GM19395 (cell line): ENCODE measurements at regions not wholly inside any gene's neighbourhood (a gene's known extent, or its start where the extent isn't known, plus 50 kb on each side); places are given as distances from the start of the nearest gene placed in this dataset.
"Not testable (repeated sequence)": the region's sequence is repeated elsewhere in the genome, so short reads cannot be mapped to it uniquely, and the experiment has no call there.

ENCODE experiments used
- ATAC-seq: cut with Tn5 transposase; IDR thresholded peaks from one replicate; pipeline ENCODE4 v1.9.1; 2021; ENCODE audit warnings: mild to moderate bottlenecking, moderate library complexity; ENCODE audit not compliant: unreplicated experiment

DNA sequence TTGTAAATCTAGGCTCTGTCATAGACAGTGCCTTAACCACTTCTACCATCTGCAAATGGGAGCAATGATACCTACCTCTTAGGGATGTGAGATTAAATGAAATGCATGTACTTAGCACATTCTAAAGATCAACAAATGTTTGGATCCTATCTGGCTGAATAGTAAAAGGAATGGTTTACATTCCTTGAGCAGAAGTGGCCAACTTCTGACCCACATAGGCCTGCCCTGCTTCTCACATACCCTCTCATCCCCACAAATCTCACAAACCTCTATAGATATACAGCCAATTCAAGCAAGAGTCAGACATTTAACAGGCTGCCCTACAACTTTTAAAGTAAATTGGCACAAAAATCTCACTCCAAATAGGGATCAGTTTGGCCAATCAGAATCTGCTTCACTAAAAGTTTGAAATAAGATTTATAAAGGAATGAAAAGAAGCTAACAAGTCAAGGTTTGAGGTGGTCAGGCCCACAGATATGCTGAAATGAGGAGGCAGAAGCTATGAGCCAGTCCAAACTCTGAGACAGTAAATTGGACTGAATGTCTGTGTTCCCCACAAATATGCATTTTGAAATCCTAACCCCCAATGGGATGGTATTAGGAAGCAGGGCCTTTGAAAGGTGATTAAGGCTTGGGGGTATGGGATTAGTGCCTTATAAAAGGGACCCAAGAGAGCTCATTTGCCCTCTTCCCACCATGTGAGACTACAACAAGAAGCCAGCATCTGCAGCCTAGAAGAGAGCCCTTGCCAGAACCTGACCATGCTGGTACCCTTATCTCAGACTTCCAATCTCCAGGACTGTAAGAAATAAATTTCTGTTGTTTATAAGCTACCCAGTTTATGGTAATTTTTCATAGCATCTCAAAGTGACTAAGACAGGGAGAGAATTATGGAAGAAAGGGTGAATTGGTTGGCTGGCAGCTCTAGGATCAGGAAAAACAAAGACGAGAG lies 227.8 kb upstream of the RBMS1 start:
- ATAC-seq, result no peak

DNA sequence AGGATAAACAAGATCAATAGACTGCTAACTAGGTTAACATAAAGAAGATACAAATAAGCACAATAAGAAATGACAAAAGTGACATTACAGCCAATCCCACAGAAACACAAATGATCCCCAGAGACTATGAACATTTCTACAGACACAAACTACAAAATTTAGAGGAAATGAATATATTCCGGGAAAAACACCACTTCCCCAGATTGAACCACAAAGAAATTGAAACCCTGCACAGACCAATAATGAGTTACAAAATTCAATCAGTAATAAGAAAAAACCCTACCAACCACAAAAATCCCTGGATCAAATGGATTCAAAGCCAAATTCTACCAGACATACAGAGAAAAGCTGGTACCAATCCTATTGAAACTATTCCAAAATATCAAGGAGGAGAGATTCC lies 232.4 kb upstream of the RBMS1 start:
- no peak for ATAC-seq

DNA sequence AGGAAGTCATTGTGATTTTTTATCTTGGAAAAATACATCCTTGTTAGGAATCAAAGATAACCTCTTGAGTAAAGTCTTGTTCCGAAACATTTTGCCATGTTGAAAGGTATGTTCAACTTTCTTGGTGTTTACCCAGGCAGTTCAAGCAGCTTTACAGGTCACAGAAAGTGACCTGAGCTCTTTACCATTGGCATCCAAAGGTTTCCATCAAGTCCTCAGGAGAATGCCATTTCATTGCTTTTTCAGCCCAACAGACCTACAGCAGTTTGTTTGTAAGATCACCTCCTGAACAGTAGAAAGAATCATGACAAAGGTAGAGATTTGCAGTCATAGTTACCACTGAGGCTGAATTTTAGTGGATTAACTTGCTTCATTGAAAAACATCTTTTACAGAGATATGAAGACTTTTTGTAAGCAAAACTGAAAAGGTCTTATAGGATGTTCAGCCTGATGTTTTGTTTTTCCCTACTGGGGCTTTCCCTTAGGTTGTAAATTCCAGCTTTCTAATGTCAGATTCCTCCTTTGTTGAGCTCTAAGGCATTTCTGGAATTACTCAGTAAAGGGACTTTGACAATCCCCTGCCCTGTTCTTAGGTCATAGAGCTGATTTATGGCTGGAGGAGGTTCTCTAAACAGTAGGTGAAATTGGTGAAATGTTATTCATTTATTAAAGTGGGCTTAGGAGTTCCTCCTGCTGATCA lies 236.8 kb upstream of the RBMS1 start:
- ATAC-seq, result no peak

GRCh38 chr2:160731415-160731814 lies 237.8 kb upstream of the RBMS1 start:
- ATAC-seq, result no peak

GRCh38 chr2:160731856-160732255 lies 238.2 kb upstream of the RBMS1 start:
- ATAC-seq, result no peak

DNA sequence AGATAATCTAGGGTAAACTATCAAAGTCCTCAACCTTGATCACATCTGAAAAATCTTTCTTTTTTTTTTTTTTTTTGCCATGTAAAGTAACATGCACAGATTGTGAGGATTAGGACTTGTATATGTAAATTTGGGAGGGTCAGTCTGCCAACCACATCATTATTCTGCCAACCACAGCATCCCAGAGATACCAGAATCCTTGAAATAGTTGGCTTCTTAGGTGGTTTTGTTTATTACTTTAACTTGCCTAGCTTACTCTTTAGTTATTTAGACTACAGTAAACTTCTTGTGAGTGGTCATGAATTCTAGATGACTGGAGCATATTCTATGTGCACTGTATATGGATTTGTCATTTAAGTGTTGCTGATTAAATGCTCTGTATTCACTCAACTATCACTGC lies 242.1 kb upstream of the RBMS1 start:
- no peak for ATAC-seq

- no peak for ATAC-seq
These were observed 242.8 kb upstream of the RBMS1 start for GRCh38 chr2:160736148-160737028.

GRCh38 chr2:160737247-160737646 lies 243.6 kb upstream of the RBMS1 start:
- no peak for ATAC-seq

- no peak for ATAC-seq
These were observed 247.7 kb upstream of the RBMS1 start for GRCh38 chr2:160741271-160741670.

- ATAC-seq, result no peak
These were observed 248.2 kb upstream of the RBMS1 start for GRCh38 chr2:160741815-160742214.

GRCh38 chr2:160742667-160743066 lies 249.1 kb upstream of the RBMS1 start:
- ATAC-seq, result no peak

DNA sequence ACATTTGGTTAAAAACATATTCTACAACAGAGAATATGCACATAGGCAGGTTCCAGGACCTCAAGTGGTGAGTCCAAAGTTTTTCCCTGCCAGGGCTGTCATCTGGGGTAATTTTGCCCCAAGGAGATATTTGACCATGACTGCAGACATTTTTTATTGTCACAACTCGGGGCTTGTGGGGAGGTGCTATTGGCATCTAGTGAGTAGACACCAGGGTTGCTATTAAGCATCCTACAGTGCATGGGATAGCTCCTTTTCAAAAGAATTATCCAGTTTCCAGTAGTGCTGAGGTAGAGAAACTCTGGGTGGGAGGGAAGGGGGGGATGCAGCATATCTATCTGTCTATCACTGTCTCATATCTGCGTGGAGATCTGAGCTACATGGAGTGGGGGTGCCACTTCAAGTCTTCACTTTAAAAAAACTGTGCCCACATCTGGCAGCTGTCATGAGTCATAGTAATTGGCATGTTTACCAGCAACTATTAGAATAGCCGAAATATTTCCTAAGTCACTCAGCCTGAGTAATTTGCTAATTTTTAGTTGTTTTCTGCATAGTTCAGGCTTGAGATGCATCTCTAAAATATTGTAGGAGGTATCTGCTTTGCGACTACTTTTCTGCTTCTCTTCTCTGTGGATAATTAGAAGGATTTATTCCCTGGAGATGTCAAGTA lies 254.0 kb upstream of the RBMS1 start:
- no peak for ATAC-seq

DNA sequence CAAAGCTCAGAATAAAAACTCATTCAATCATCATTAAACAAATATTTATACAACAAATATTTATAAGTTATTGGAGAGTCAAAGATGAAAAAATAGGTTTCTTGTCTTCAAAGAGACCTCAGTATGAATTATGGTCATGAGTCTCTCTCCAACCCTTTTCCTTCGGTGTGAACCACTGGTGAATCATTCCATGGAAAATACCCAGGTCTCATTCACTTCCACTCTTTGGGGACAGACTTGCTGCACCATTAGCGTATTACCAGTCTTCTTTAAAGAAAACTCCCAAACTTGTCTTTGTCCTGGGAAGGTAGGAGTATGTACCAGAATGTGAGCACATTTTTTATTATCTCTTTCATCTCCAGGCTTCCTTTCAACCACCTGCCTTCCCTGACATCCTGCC lies 257.4 kb upstream of the RBMS1 start:
- ATAC-seq, result no peak

DNA sequence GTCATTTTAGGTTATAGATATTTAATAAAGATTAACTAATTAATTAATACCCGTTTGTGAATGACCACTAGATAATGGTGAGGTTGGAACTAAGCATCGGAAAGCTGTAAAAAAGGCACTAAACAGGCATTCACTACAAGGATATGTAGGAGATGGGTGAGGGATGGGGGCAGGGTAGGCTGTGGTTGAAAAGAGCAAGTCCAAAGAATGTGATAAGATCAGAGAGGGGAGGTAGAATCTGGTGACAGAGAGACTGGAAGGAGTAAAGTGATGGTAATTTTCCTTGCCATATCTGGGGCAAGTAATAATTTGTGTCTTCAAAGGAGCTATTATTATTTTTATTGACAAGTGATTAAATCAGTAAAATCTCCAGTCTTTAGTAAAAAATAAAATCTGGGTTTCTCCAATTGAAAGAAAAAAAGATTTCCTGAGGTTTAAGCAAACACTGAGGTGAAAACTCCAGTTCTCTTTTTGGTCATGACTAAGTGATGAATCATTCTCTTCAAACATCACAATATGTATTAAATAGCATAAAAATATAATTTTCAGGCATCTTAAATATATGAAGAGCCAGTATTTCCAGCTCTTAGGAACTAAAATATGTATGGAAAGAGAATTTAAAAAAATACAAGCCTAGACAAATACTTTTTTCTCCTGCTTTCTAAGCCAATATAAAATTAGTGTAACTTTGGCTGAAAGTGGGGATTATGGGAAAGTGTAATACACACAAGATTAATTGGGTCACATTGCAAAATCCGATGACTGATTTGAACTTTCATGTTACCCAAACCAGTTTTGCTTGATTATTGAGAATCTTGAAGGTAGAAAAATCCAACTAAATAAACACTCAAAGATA lies 259.1 kb upstream of the RBMS1 start:
- ATAC-seq, result no peak

DNA sequence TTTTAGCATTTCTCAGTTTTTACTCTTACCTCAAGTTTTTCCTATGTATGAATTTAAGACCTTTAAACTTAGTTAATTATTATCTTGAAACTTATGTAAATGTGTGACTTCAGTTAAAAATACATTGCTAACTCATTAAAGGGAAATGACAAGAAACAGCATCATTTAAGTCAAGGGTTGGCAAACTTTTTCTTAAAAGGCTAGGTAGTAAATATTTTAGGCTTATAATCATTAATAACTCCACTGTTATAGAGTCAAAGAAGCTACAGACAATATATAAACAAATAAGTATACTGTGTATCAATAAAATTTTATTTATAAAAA lies 259.7 kb upstream of the RBMS1 start:
- ATAC-seq, result no peak

DNA sequence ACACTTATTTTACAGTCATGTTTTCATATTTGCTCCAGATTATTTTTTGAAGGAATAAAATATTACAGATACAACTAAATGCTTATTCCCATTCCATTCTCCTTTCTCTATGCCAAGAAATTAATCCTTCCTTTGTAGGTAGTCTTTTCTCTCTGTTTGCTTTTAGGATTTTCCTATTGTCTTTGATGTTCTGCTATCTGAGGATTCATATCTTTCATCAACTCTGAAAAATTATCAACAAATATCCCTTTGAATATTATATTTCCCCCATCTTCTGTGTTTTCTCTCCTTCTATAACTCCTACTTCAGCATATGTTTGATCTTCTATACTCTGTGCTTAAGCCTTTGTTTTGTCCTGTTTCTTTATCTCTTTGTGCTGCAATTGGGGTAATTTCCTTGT lies 260.4 kb upstream of the RBMS1 start:
- ATAC-seq, result no peak

DNA sequence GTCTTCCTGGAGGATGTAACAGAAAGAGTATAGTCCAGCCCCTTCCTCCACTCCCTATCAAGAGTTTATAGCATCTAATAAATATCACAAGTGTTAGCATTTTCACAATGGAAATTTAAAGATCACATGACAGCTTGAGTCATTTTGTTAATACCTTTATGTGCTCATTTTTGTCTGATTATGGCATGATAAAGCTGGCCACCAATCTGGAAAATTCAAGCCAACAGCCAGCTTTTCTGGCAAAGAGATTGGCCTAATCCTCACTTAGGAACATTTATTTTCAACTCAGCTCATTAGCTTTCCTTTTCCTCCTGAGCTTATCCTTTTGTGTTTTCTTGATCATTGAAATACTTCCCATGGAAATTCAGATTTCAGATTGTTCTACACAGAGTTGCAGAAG lies 262.9 kb upstream of the RBMS1 start:
- no peak for ATAC-seq

- not testable (repeated sequence) for ATAC-seq
These were observed 269.0 kb upstream of the RBMS1 start for GRCh38 chr2:160762493-160763128.

- ATAC-seq, result no peak
These were observed 289.9 kb upstream of the RBMS1 start for GRCh38 chr2:160783474-160783873.
